Stimulated activated naive CD8-positive, alpha-beta T cell treated with anti-CD3 and anti-CD28 coated beads, Interleukin-15, amount 100 ng/mL, for 72 hours (primary cell): ENCODE measurements at regions not wholly inside any gene's neighbourhood (a gene's known extent, or its start where the extent isn't known, plus 50 kb on each side); places are given as distances from the start of the nearest gene placed in this dataset.
"Not testable (repeated sequence)": the region's sequence is repeated elsewhere in the genome, so short reads cannot be mapped to it uniquely, and the experiment has no call there.

Source experiments
- ATAC-seq: fragments of 150-1000 bp; cut with Tn5 transposase; 2 replicates; pipeline ENCODE4 v1.10.0; 2021; ENCODE audit warnings: mild to moderate bottlenecking, moderate library complexity
- DNase-seq, 2 donors: peaks; one replicate each; pipeline ENCODE4 v3.0.0; 2021 to 2022
- H3K27ac Mint-ChIP-seq, 2 donors: one replicate each; pipeline ENCODE4 v1.8.0; 2022; ENCODE audit warnings: mild to moderate bottlenecking in 2 of 2, mixed read lengths in 2 of 2, moderate library complexity in 2 of 2
- H3K27me3 Mint-ChIP-seq: one replicate; pipeline ENCODE4 v1.8.0; 2022; ENCODE audit warnings: mixed read lengths
- H3K4me1 Mint-ChIP-seq: one replicate; pipeline ENCODE4 v1.8.0; 2022; ENCODE audit warnings: mild to moderate bottlenecking, mixed read lengths
- H3K4me3 Mint-ChIP-seq, 2 donors: one replicate each; pipeline ENCODE4 v1.8.0; 2022; ENCODE audit warnings: mild to moderate bottlenecking in 2 of 2, mixed read lengths in 2 of 2, moderate library complexity in 1 of 2
- H3K9me3 Mint-ChIP-seq, 2 donors: one replicate each; pipeline ENCODE4 v1.8.0; 2022; ENCODE audit warnings: mixed read lengths in 2 of 2

GRCh38 chr15:70367913-70368705 lies 270.4 kb upstream of the TLE3 start:
- not testable (repeated sequence) for H3K9me3 Mint-ChIP-seq, H3K4me3 Mint-ChIP-seq, ATAC-seq, H3K27ac Mint-ChIP-seq, DNase-seq
- Mint-ChIP-seq H3K27me3 (peaks cover 77% of the 10 kb centered on the region), H3K4me1 (peaks cover 27% of the 10 kb centered on the region)

GRCh38 chr15:70364023-70364422 lies 266.3 kb upstream of the TLE3 start:
- Mint-ChIP-seq H3K27me3 (peaks cover 49% of the 10 kb centered on the region), H3K4me1 (peaks cover 28% of the 10 kb centered on the region), H3K4me3 (peak overlapping the region in 1 of 2 donors; percentile 52)
- DNase-seq, H3K27ac Mint-ChIP-seq, H3K9me3 Mint-ChIP-seq: not testable (repeated sequence)
- peak; percentile 52 for ATAC-seq

GRCh38 chr15:70362886-70363285 lies 265.2 kb upstream of the TLE3 start:
- Mint-ChIP-seq H3K4me3 (no peak overlapping the region), H3K4me1 (peaks cover 20% of the 10 kb centered on the region), H3K9me3 (no peaks in the 10 kb centered on the region), H3K27me3 (peaks cover 48% of the 10 kb centered on the region), H3K27ac (no peak overlapping the region)
- DNase-seq = no peak
- ATAC-seq = no peak

DNA sequence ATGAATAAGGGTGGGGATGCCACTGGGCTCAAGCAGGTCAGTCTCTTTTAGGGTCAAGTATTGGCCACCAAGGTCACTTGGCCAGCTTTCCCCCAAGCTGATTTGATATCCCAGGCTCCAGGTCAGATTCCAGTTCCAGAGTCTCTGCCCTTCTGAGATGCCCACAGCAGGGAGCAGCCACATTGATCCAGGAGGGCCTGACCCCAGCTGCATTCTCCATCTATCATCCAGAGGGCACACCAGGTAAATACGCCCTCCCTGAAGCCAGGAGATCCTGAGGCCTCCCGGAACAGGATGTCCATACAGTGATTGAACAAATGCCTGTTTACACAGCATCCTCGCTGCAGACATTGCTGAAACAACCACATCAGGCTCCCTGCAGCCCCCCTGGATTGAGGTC lies 264.6 kb upstream of the TLE3 start:
- H3K27ac Mint-ChIP-seq = no peak overlapping the region
- DNase-seq = no peak

GRCh38 chr15:70361891-70362290 lies 264.2 kb upstream of the TLE3 start:
- Mint-ChIP-seq H3K4me1 (peaks cover 17% of the 10 kb centered on the region), H3K27me3 (peaks cover 46% of the 10 kb centered on the region), H3K27ac (no peak overlapping the region), H3K9me3 (no peaks in the 10 kb centered on the region), H3K4me3 (no peak overlapping the region)
- DNase-seq (no peak), ATAC-seq (no peak)

More for the DNA sequence above, 264.6 kb upstream of the TLE3 start:
- peaks cover 17% of the 10 kb centered on the region for H3K4me1 Mint-ChIP-seq
- ATAC-seq = no peak
- H3K4me3 Mint-ChIP-seq = no peak overlapping the region
- peaks cover 46% of the 10 kb centered on the region for H3K27me3 Mint-ChIP-seq
- H3K9me3 Mint-ChIP-seq = no peaks in the 10 kb centered on the region

DNA sequence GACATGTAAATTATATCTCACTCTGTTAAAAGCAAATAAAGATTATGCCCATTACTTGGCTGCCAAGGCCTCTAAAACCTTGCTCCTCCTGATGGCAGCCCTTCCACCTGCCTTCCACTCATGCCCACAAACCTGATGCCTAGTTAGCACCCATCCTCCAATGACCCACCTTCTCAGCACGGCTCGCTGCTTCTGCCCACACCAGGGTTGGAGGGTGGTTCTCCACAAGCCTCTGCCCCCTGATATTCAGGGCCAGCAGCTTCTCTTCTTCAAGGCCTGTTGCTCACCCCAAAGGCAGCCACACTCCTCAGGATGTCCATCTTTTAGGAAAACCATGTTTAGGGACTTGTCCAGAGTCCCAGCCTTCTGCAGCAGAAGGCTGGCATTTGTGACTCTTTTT lies 263.4 kb upstream of the TLE3 start:
- H3K9me3 Mint-ChIP-seq = no peaks in the 10 kb centered on the region
- no peak overlapping the region for H3K27ac Mint-ChIP-seq

DNA sequence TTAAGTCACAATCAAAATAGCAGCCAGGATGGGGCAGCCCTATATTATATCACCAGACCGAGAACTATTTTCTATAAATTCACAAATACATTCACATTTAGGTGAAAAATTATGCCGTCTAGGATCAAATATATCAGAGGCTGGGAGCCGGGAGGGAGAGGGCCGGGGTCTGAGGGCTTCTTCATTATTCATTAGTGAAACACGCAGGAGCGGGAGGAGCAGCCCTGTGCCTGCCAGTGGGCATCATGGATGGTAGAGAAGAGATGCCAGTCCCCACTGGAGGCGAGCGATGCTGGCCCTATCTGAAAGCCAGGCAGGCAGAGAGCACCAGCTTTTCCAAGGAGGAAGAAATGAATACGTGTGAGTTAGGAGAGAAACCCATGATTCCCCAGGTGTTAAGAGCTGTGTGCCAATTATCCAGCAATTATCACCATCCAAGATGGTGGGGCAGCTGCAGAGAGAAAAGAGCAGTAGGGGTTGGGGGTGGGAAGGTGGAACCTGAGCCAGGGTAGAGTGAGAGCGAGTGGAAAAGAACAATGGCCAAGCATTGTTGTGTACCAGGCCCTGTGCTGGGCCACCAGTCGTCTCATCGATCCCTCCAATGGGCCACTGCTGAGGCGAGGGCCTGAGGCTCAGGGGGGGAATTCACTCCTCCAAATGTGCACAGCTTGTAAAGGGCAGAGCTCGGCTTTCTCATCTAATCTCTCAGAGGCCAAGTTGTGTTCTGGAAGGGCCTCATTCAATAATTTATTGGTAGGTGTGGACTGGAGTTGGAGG lies 261.3 kb upstream of the TLE3 start:
- Mint-ChIP-seq H3K4me3 (no peak overlapping the region), H3K4me1 (peaks cover 10% of the 10 kb centered on the region), H3K27me3 (peaks cover 40% of the 10 kb centered on the region), H3K9me3 (no peaks in the 10 kb centered on the region), H3K27ac (no peak overlapping the region)
- DNase-seq (no peak), ATAC-seq (no peak)

More for the DNA sequence above, 263.4 kb upstream of the TLE3 start:
- DNase-seq = no peak
- Mint-ChIP-seq H3K4me3 (no peak overlapping the region), H3K27me3 (peaks cover 45% of the 10 kb centered on the region), H3K4me1 (peaks cover 17% of the 10 kb centered on the region)
- ATAC-seq = no peak

DNA sequence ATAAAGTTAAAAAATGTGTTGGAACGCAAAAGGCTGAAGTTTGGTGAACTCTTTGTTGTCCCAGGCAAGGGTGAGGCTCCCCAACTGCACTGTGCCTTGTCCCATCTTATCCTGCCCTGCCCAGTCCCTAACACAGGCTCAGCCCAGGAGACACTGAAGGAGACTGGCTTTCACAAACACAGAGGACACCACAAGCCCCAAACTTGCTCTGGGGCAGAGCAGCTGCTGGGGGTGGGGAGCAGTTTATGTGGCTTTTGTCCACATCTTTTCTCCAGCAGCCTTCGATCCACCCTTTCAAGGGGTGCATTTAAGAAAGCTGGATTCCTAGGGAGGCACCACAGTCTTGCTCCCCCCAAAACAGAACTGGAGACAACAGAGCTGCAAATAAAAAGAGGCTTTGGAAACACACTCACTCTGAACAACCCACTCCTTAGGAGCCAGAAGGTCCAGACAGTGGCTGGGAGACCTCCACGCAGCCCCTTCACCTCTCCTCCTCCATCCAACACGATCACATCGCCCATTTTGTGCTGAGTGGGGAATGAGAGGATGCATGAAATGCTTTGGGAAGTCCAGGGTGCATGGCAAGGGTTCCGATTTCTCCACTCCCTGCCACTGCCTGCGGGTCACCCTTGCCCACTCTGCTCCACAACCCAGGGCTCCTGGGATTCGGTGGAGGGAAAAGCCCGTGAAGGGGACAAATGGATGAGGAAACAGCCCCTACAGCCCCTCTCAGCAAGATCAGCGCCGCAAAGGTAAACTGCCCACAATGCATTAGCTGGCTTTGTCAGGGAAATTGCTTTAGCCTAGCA lies 260.5 kb upstream of the TLE3 start:
- no peak overlapping the region for H3K27ac Mint-ChIP-seq
- H3K4me1 Mint-ChIP-seq = peaks cover 2% of the 10 kb centered on the region
- H3K4me3 Mint-ChIP-seq = no peak overlapping the region
- ATAC-seq (no peak), DNase-seq (no peak)
- peaks cover 34% of the 10 kb centered on the region for H3K27me3 Mint-ChIP-seq
- H3K9me3 Mint-ChIP-seq = no peaks in the 10 kb centered on the region

GRCh38 chr15:70357453-70357852 lies 259.7 kb upstream of the TLE3 start:
- H3K4me3 Mint-ChIP-seq = no peak overlapping the region
- H3K9me3 Mint-ChIP-seq = no peaks in the 10 kb centered on the region
- H3K27ac Mint-ChIP-seq = no peak overlapping the region
- ATAC-seq (no peak), DNase-seq (no peak)
- peaks cover 32% of the 10 kb centered on the region for H3K27me3 Mint-ChIP-seq
- H3K4me1 Mint-ChIP-seq = no peaks in the 10 kb centered on the region

GRCh38 chr15:70356919-70357318 lies 259.2 kb upstream of the TLE3 start:
- Mint-ChIP-seq H3K9me3 (no peaks in the 10 kb centered on the region), H3K4me3 (no peak overlapping the region), H3K27me3 (peaks cover 30% of the 10 kb centered on the region), H3K4me1 (no peaks in the 10 kb centered on the region), H3K27ac (peak overlapping the region in 1 of 2 donors; percentile 81)
- DNase-seq = no peak
- no peak for ATAC-seq

DNA sequence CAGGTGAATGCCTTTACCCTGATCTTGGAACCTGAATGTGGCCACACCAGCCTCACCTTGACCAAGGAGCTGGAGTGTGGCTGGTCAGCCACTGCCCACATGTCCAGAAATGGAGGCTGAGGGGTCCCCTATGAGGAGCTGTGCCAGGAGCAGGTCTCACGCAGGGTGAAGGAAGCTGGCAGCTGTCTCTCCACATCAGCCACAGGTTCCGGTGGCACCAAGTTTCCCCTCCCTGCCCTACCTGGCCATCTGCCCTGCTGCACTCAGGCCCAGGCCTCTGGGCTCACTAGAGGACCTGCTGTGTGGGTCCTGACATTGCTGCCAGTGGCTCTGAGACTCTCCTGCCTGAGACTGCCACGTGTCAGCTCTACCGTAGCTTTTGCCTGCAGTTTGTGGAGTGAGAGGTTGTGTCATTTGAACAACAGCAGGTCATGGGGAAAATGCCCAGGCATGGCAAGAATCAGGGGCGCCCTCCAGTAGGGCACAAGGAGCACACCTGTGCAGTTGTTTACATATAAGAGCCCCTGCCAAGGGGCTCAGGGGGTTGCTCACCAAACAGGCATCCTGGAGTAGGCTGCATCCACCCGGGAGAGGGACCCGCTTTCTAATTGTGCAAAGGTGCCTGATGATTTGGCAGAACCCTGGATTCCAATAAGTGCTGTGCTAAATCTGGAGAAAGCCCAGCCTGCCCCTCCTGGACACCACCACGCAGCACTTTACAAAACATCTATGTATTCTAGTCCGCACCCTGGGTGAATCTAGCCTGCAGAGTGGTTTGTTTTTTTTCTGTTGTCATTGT lies 258.5 kb upstream of the TLE3 start:
- ATAC-seq = no peak
- no peaks in the 10 kb centered on the region for H3K4me1 Mint-ChIP-seq

DNA sequence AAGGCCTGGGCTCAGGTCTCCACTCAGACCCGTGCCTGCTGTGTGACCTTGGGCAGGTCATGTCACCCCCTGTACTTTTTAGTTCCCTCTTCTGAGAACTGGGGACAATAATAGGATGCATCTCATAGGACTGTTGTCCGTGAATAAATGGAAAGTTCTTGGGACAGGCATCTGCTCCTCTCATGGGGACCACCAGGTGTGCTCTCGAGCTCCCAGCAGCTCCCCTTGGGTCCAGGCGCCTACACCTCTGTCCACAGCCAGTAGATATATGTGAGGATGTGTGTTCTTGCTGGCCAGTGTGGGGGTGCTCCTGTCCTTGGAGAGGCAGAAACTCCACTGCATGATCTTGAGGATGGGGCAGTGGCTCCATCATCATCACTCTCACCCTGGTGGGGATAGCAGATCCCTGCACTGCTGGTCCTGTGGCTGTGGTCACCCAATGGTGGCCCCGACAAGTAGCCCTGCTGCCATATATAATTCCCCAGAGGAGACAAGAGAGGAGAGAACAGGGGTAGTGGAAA lies 257.6 kb upstream of the TLE3 start:
- ATAC-seq (no peak), DNase-seq (no peak)
- H3K27me3 Mint-ChIP-seq = peaks cover 31% of the 10 kb centered on the region
- no peak overlapping the region for H3K4me3 Mint-ChIP-seq
- no peak overlapping the region for H3K27ac Mint-ChIP-seq
- no peaks in the 10 kb centered on the region for H3K4me1 Mint-ChIP-seq
- no peaks in the 10 kb centered on the region for H3K9me3 Mint-ChIP-seq

More for the DNA sequence above, 258.5 kb upstream of the TLE3 start:
- DNase-seq = no peak
- Mint-ChIP-seq H3K4me3 (no peak overlapping the region), H3K27ac (peak overlapping the region in 1 of 2 donors; percentile 1), H3K27me3 (peaks cover 30% of the 10 kb centered on the region), H3K9me3 (no peaks in the 10 kb centered on the region)

GRCh38 chr15:70354346-70354905 lies 256.7 kb upstream of the TLE3 start:
- ATAC-seq (no peak), DNase-seq (no peak)
- Mint-ChIP-seq H3K9me3 (no peaks in the 10 kb centered on the region), H3K4me3 (no peak overlapping the region), H3K27me3 (peaks cover 40% of the 10 kb centered on the region), H3K27ac (no peak overlapping the region), H3K4me1 (no peaks in the 10 kb centered on the region)

- ATAC-seq (no peak), DNase-seq (no peak)
- H3K4me1 Mint-ChIP-seq = peaks cover 6% of the 10 kb centered on the region
- peaks cover 43% of the 10 kb centered on the region for H3K27me3 Mint-ChIP-seq
- no peaks in the 10 kb centered on the region for H3K9me3 Mint-ChIP-seq
- no peak overlapping the region for H3K27ac Mint-ChIP-seq
- no peak overlapping the region for H3K4me3 Mint-ChIP-seq
Observed at GRCh38 chr15:70353606-70354345, 256.1 kb upstream of the TLE3 start.
